ENCODE measurements at regions not wholly inside any gene's neighbourhood (a gene's known extent, or its start where the extent isn't known, plus 50 kb on each side); places are given as distances from the start of the nearest gene placed in this dataset.

DNA sequence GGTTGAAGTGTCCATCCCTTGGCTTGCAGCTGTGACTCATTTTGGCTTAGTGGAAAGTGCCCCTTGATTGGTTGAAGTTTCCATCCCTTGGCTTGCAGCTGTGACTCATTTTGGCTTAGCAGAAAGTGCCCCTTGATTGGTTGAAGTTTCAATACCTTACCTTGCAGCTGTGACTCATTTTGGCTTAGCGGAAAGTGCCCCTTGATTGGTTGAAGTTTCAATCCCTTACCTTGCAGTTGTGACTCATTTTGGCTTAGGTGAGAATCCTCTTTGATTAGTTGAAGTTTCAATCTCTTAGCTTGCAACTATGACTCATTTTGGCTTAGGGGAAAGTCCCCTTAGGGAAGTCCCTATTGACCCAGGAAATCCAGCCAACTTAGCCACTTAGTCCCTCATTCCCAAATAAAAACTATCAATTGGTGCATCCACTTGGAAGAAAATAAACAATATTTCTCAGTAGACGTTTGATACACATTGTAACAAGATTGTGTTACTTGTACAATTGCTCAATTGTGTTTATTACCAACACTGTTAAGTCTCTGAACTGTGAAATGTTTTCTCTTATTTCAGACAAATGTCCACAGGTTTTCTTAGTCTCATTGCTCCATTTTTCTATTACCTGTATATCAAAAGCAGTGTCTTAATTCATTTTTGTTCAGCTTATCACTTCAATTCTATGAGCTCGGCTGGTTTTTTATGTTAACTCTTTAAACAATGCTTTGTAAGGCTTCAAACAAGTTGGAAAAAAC lies 2308.8 kb upstream of the ACO1 start (continued):
- TF ChIP-seq CREB1 (IDR thresholded peaks at IDR 0.05; ENCODE audit: low read depth) = peak; percentile 50; the same call in 1 of the 2 replicates
- TF ChIP-seq EGR1 (IDR thresholded peaks at IDR 0.05; ENCODE audit: borderline replicate concordance in 1 of 2, low read depth in 2 of 2, low read length in 2 of 2) = no peak
- no peak; the same call in 1 of the 2 replicates for TF ChIP-seq NR2F1 (conservative IDR thresholded peaks at IDR 0.05)
- peak; percentile 86 for TF ChIP-seq JUNB (IDR thresholded peaks at IDR 0.05)
- no peak for TF ChIP-seq YY1 (IDR thresholded peaks at IDR 0.05; ENCODE audit: low read depth, low read length)
- TF ChIP-seq, protein P1, sequence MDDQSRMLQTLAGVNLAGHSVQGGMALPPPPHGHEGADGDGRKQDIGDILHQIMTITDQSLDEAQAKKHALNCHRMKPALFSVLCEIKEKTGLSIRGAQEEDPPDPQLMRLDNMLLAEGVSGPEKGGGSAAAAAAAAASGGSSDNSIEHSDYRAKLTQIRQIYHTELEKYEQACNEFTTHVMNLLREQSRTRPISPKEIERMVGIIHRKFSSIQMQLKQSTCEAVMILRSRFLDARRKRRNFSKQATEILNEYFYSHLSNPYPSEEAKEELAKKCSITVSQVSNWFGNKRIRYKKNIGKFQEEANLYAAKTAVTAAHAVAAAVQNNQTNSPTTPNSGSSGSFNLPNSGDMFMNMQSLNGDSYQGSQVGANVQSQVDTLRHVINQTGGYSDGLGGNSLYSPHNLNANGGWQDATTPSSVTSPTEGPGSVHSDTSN (IDR thresholded peaks at IDR 0.05; ENCODE audit: insufficient replicate concordance, low read depth, low read length) = no peak
- TF ChIP-seq EP300 (IDR thresholded peaks at IDR 0.05; ENCODE audit: borderline replicate concordance in 1 of 2, control insufficient read depth in 1 of 2, low read depth in 2 of 2, low read length in 2 of 2) = peak; percentile 67 to 87; a peak in 3 of 4 replicates
- no peak for TF ChIP-seq ZBTB40 (IDR thresholded peaks at IDR 0.05; ENCODE audit: borderline replicate concordance)
- TF ChIP-seq RFX5 (IDR thresholded peaks at IDR 0.05; ENCODE audit: low read depth, low read length) = peak; percentile 88
- TF ChIP-seq PAX5 (IDR thresholded peaks at IDR 0.05; ENCODE audit: borderline replicate concordance, low read depth, low read length) = 0 out of 2 replicates have a peak, but pooled peaks have one; percentile 22
- no peak for TF ChIP-seq RB1 (IDR thresholded peaks at IDR 0.05; ENCODE audit: borderline replicate concordance)
- TF ChIP-seq JUND (IDR thresholded peaks at IDR 0.05; ENCODE audit: low read depth, low read length) = peak; percentile 79
- TF ChIP-seq BACH1 (IDR thresholded peaks at IDR 0.05; ENCODE audit: borderline replicate concordance) = peak; percentile 86; the same call in 1 of the 2 replicates
- peak in 1 of 2 experiments; percentile 21; a peak in 1 of 4 replicates for TF ChIP-seq BHLHE40 (IDR thresholded peaks at IDR 0.05; ENCODE audit: borderline replicate concordance in 1 of 2, low read depth in 2 of 2, low read length in 1 of 2)
- TF ChIP-seq MYC (IDR thresholded peaks at IDR 0.05; ENCODE audit: insufficient read depth, insufficient read length, insufficient replicate concordance, low read length, severe bottlenecking) = no peak
- TF ChIP-seq SIN3A (IDR thresholded peaks at IDR 0.05; ENCODE audit: low read depth, low read length) = no peak
- no peak for TF ChIP-seq ZNF687 (IDR thresholded peaks at IDR 0.05)
- TF ChIP-seq FOXK2 (IDR thresholded peaks at IDR 0.05) = no peak
- TF ChIP-seq CHD2 (IDR thresholded peaks at IDR 0.05; ENCODE audit: borderline replicate concordance, low read depth, low read length) = 0 out of 2 replicates have a peak, but pooled peaks have one; percentile 38
- peak; percentile 88 for TF ChIP-seq ATF7 (IDR thresholded peaks at IDR 0.05; ENCODE audit: low read depth)
